HG03558 (cell line): ENCODE measurements at regions not wholly inside any gene's neighbourhood (a gene's known extent, or its start where the extent isn't known, plus 50 kb on each side); places are given as distances from the start of the nearest gene placed in this dataset.

Experiments used
- ATAC-seq: cut with Tn5 transposase; IDR thresholded peaks from one replicate; pipeline ENCODE4 v1.9.1; 2021; ENCODE audit warnings: moderate number of reproducible peaks; ENCODE audit not compliant: unreplicated experiment; ENCODE audit errors: extremely low read depth

DNA sequence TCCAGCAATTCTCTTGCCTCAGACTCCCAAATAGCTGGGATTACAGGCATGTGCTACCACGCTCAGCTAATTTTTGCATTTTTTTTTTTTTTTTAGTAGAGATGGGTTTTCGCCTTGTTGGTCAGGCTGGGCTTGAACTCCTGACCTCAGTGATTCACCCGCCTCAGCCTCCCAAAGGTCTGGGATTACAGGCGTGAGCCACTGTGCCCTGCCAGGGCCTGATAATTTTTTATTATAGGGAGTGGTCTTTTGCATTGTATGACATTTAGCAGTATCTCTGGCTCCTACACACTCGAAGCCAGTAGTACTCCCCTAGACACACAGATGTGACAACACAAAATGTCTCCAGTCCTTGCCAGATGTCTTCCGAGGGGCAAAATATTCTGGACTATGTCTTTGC, 124.0 kb downstream of the DKK1 start:
- ATAC-seq = no peak

DNA sequence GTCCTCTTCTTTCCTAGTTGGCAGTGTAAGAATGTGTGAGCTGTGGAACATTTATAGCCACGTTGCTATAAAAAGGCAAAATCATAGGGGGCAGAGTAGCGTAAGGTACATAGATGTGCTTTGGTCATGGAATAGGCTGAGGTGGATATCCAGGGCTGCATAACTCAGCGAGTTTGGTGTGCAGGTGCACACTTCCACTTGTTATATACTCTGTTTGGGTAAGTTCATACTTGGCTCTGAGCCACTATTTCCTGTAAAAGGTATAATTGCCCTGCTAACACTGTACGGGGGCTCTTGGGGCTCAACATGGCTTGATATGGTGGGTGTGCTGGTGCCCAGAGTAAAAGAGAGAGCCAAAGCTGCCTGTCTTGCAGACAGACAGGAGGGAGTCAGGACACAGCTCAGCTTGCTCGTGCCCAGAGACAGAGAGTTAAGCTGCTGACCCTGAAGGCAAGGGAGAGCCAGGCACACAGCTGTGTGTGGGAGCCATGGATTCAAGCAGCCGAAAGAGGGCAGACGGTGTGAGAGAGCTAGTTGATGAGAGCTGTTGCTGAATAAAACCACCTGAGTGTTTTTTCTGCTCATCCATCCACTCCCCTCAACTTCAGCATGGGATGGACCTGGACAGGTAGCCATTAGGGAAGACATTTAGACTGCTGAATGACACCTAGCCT, 126.7 kb downstream of the DKK1 start:
- no peak for ATAC-seq

DNA sequence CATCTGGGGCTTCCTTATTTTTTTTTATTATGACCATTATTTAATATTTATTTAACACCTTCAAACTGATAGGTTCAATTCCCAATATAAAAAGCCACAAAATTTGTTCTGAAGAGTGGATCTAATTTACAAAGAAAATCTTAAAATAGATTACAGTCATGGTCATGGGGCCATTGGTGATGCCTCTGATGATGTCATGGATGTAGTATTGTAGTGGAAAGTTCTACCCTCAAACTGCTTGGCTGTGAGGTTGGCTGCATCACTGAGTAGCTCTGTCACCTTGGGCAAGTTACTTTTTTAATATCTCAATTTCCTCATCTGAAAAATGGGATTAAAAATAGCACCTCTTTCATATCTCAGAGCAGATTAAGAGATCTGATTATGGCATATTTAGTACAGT, 128.5 kb downstream of the DKK1 start:
- ATAC-seq = no peak

DNA sequence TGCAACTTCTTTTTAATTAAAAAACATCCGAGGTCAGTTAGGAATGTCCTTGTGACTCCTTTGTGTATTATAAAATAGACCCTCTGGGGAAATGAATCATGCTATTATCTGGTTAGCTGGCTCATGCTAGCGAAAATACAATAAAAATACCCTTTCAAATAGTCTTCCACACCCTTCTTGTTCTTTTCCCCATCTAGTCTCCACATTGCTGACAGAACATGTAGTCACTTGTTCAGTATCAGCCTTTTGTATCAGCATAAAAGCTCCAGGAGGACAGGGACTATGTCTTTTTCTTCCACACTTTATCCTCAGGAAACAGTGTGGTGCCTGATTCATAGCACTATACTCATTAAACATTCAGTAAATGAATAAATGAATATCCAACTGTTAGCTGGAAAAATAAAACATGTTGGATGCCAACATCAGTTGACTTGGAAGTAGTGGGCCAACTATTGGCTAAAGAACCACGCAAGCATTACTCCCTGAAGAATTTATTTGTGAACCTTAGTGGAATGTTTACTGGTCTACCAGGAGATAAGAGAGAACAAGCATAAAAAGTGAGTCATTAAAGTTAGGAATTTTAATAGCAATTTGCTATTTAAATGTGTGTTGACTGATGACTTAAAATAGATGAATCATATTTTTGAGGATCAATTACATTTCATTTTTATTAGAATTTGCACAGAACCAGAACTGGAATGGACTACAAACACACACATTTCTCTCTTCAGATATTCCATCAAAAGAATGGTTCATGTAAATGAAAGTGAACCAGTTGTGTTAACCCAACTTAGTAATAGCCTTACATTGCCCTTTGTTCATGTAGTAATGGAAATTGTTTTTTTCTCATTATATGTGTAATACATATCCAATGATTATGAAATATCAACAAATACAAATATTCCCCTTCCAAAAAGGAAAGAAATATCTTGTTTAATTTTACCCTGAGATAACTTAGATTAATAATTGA, 129.6 kb downstream of the DKK1 start:
- ATAC-seq = no peak

DNA sequence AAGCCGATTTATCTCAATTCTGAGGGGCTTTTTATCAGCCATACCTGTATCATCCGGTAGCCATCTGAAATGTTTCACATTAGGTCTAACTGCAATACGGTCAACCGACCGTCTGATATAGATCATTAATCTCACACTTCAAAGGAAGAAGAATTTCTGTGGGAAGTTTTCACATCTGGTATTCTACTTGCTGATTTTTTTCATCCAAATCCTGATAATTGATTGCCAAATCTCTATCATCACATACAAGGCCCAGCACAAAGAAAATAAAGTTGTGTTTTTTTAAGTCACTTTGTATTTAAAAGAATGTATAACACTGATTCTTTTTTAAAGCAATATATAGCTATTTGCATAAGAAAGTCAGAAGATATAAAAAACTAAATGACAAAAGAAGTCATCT, 132.3 kb downstream of the DKK1 start:
- no peak for ATAC-seq

DNA sequence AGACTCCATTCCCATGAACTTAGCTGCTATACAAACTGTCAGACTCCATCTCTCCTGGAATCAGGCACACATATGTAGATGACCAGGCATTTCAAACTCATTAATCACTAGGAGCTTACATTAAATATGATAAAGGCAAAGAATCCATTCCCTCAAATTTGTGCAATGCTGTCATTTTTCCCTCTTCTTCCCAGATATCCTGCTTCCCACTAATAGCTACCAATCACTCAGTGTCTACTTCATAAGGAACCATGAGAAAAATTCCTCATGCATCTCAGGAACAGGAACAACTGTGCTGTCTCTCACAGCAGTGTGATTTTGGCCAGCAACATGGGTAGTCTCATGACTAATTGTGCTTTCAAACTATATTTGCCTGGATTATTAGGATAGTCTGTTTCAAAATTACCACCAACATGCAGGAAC, 133.9 kb downstream of the DKK1 start:
- ATAC-seq = no peak

DNA sequence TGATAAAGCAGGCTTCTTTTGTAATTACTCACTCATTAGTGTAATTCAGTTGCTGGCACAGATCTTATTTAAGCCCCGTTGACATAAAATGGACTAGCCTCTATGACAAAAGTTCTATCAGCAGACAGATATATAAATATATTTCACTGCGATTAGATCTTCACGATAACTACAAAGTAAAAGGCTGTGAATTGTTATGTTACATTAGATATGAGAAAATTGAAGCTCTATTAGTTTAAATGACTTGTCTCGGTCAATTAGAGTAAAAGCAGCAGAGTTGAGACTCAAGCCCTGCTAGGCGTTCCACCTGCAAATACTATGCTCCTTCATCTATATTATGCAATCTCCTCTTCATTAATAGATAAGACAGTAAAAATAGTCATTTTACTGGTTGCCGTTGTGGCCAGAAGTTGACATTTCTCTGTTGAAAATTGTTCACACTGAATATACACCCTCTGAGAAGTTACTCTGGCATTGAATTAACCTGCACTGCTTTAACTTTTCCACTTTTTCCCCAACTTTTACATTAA, 136.7 kb downstream of the DKK1 start:
- ATAC-seq = no peak

DNA sequence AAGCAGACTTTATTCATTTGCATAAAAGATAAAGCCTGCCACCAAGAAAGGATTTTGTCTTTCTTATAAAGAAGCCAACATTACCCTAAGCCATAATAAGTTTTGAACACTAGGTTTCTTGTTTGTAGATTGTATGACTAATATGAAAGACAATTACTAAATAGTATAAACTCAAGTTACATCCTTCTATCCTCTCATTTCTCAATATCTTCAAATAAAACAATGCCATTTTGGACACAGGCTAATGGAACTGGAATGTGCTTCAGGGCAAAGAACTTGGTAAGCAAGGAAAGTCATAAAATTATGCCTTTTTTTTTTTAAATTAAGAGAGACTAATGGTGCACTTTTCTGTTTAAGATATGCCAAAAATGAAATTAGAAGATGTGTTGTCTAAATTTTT, 137.7 kb downstream of the DKK1 start:
- no peak for ATAC-seq

DNA sequence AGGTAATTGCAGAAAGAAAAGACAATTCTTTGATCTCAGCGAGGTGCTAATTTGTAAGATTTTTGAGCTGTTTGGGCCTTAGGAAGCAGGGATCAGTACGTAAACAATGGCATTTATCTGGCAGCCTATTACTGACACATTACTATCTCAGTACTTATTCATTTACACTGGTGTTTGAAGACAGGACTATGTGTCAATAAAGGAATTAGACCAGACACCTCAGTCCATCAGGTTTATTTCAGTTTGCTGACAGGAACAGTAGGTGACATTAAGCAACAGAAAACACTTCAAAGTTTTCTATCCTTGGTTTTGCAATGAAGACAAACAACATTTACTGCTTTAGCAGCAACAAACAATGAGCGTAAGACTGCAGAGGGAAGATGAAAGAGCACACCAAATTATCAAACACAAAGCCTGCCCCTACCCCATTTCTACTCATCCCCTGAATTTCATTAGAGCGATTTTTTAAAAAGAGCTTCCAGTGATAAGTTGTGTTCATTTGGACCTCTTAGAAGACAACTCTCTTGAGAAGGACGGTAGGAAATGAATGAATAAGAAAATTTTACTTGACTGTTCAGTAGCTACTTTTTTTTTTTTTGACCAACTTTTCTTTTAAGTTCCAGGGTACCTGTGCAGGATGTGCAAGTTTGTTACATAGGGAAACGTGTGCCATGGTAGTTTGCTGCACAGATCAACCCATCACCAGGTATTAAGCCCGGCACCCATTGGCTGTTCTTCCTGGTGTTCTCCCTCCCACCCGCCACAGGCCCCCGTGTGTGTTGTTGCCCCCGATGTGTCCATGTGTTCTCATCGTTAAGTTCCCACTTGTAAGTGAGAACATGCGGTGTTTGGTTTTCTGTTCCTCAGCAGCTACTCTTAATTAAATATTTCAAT, 138.8 kb downstream of the DKK1 start:
- no peak for ATAC-seq

DNA sequence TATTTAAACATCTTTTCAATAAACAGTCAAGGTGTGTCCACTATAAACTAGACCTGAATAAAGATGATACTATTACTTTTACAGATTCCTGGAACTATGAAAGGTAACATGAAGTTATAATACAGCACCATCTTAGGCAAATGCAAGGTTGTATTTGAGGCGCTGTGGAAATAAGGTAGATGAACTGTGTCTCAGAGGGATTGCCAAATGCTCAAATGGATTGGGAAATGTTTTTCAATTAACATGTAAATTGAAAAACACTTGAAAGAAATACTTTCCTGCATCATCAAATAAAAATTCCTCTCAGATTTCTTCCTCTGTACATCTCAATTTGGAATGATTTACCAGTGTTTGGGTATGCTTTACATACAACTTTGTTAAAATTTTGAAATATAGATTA, 139.4 kb downstream of the DKK1 start:
- ATAC-seq = no peak

DNA sequence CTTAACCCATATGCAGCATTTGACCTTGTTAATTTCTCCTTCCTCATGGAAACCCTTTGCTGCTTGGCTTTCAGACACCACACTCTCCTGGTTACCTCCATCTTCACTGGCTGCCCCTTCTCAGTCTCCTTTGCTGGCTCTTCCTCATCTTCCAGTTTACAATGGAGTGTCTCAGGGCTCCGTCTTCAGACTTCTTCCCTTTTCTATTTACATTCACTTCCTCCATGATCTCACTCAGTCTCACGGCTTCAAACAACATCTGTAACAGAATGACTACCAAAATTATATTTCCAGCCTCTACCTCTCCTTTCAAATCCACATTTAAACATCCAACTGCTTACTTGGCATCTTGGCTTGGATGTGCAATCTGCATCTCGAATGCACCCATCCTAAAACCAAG, 140.4 kb downstream of the DKK1 start:
- ATAC-seq = no peak

DNA sequence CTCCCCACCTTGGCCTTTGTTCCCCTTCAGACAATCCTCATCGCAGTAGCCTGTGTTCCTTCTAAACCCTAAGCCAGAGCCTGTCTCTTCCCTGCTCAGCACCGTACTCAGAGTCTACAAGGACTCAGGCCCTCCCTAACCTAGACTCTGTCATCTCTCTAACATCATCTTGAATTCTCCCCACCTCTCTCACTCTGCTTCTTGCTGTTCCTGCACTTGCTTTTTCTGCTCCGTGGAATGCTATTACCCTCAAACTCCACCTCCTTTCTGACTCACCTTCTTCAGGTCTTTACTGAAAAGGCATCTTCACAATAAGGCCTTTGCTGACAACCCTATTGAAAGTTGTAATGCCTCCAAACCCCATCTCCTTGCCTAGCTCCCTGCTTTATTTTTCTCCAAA, 141.0 kb downstream of the DKK1 start:
- no peak for ATAC-seq

DNA sequence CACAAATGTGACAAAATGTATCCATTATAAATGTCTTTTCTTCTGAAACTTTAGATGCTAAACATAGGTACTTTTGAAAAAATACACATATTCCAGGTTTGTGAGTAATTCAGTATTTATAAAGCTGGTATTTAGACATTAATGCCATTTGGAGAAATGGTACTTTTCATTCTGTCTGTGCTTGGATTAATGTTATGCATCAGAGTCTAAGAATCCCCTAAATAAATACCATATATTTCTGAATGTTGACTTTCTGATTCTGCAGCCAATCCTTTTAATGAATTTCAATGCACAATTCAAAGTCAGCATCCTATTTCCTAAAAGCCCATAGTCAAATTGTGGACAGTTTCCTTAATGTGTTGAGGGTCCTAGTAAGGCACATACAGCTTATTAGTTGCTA, 145.0 kb downstream of the DKK1 start:
- ATAC-seq = no peak

DNA sequence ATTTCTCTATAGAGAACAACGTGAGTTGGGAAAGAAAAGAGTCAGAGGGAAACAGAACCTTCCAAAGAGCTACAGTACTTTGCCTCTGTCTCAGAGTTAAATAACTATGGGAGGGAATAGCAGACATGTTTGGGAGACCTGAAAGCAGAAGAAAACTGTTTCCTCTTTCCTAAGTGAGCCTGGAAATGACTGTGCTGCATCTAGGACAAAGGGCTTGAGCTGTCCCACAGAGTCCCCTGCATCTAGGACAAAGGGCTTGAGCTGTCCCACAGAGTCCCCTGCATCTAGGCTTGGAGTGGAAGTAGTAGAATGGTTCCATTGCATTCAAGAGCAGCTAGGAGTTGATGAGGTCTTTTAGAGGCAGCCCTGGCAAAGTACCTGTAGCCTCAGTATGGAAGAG, 149.7 kb downstream of the DKK1 start:
- no peak for ATAC-seq

DNA sequence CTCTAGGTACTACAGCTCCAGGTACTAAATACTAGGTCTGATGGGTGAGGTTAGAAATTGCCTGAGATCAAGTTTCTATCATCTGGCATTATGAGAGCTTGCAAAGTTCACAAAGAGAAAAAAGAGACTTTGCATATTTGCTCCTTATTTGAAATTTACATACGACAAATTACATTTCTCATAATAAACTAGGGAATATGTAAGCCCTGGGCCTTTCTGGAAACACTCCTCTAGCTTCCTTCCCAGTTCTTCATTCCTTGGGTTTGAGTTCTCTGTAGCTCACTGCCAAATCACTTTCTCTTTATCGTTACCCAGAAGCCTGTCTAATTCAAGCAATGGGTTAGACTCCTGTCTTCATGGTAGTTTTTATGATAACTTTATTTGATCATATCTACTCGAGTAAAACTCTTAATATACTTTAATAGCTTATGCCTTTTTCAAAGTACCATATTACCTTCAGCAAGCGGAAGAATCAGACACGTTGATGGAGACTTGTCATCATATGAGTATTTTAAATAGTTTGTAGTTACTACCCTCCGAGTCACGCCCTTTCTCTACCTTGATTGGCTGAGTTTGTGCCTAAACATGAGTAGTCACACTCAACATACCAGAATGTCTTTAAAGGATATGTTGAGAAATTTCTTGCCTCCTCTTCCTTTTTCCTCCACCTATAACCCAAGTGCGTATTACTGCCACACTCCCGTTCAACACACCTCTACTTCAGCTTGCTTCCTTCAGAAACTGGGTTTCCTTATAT, 150.5 kb downstream of the DKK1 start:
- no peak for ATAC-seq

DNA sequence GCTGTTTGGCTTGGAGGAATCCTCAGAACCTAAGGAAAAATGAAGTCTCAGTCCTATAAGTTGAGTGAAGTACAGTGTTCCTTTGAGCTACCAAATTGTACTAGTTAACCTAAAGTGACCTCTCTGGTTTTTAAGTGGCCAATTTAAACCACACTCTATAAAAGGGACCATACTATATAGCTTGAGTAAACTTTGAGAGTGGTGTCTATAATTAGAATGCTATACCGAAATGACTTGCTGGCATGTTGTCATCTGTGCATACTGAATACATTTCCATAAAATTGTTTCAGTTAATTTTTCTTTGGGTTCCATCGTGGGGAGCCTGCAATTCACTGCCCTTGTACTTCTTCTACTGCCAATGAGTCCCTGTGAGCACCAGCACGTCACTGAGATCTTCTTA, 151.1 kb downstream of the DKK1 start:
- no peak for ATAC-seq

DNA sequence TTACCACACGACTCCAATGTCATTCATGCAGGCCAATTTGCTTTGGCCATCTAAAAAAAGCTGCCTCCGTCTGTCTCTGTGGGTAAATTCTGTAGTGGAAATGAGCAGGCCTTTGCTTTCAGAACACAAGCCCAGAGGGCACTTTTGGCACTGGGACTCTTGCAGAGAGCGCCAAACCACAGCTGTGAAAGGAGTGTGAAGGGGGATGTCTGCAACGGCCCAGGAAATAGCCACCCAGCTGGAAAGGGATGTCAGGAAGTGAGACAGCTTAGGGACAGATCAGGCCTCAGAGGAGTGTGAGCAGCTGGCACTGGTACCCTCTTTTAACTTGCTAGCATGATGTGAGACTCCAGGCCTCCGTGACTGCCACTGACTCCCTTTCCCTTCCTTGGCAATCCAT, 152.4 kb downstream of the DKK1 start:
- no peak for ATAC-seq

DNA sequence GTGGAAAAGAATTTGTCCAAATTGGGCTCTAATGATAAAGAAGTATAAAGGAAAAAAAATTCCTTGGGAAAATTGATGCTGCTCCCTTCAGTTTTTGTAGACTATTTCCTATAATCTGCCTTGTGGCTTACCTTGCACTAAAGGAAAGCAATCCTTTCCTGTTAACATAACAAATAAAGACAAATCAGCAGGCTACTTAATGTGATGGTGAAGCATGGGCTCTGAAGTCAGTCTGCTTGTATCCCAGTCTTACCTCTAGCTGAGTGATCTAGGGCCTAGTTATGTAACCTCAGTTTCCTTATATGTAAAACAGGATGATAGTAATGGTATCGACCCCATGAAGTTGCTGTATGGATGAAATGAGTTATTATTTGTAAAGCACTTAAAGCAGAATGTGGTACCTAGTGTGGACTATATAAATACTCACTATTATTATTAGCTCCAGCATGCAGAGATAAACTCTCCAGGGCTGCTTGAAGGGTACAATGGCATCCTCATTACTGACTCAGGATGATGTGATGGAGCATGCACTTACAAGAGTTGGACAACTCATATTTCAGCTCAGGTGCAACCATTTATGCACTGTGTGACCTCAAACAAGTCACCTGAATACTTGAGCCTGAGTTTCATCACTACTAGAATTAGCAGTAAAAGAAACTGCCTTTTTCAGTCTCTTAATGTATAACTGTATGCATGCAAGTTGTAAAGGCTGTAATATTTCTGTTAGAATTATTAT, 156.1 kb downstream of the DKK1 start:
- no peak for ATAC-seq
